WI38 (cell line): ENCODE measurements at regions not wholly inside any gene's neighbourhood (a gene's known extent, or its start where the extent isn't known, plus 50 kb on each side); places are given as distances from the start of the nearest gene placed in this dataset.

Experiments used
- H3K4me3 ChIP-seq: 2 replicates; pipeline ENCODE4 v1.5.1; 2011; ENCODE audit warnings: low read depth, mild to moderate bottlenecking, control low read depth, low read length
- TF ChIP-seq, protein P1 (sequence below): IDR thresholded peaks from 2 replicates; pipeline ENCODE4 v1.5.1; 2012; ENCODE audit warnings: low read depth, mild to moderate bottlenecking, control low read depth, low read length

- TF ChIP-seq, protein P1, sequence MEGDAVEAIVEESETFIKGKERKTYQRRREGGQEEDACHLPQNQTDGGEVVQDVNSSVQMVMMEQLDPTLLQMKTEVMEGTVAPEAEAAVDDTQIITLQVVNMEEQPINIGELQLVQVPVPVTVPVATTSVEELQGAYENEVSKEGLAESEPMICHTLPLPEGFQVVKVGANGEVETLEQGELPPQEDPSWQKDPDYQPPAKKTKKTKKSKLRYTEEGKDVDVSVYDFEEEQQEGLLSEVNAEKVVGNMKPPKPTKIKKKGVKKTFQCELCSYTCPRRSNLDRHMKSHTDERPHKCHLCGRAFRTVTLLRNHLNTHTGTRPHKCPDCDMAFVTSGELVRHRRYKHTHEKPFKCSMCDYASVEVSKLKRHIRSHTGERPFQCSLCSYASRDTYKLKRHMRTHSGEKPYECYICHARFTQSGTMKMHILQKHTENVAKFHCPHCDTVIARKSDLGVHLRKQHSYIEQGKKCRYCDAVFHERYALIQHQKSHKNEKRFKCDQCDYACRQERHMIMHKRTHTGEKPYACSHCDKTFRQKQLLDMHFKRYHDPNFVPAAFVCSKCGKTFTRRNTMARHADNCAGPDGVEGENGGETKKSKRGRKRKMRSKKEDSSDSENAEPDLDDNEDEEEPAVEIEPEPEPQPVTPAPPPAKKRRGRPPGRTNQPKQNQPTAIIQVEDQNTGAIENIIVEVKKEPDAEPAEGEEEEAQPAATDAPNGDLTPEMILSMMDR = no peak
Observed at GRCh38 chr3:80014576-80014975, 246.8 kb upstream of the ROBO1 start.

DNA sequence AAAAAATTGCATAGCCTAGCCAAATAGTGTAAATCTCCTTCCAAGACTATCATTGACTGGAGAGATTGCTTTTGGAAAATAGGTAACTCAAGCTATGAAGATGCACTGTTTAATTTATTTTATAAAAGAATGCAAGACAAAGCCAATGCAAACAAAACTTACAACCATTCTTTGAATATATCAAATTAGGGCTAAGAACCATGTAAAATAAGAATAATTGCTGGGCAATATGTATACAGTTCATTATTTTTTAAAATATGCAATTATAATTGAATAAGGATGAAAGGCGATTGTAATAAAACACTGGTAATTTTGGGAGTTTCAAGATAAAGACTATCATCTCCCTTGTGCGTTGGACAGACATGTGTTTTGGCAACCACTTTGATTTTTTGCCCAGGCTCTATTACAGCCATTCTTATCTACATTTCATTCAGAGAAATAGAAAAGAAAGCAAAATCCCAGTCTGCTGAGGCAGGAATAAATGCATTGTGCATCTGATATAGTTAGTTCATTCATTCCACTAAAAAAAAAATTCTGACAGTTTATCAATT, 242.3 kb upstream of the ROBO1 start:
- H3K4me3 ChIP-seq = no peak overlapping the region
- TF ChIP-seq, protein P1 = no peak

More at GRCh38 chr3:80014576-80014975, 246.8 kb upstream of the ROBO1 start:
- no peak overlapping the region for H3K4me3 ChIP-seq

DNA sequence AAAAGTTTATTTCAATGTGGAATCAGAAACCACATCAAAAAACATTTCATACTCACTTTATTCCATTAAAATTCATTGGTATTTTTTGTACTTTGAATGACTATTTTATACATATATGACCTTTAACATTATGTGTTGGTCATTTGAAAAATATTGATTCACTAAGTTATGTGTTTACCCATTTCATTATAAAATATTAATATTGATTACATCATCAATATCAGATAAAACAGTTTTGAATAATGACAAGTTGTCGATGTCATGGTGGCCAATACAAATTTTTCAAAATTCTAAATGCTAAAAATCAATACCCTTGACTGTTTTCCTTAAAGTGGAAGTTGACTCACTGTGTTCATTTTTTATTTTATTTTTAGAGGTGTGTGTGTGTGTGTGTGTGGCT, 239.7 kb upstream of the ROBO1 start:
- no peak overlapping the region for H3K4me3 ChIP-seq
- TF ChIP-seq, protein P1 = no peak

- H3K4me3 ChIP-seq = no peak overlapping the region
- TF ChIP-seq, protein P1 = no peak
Observed at GRCh38 chr3:80006315-80006714, 238.5 kb upstream of the ROBO1 start.

DNA sequence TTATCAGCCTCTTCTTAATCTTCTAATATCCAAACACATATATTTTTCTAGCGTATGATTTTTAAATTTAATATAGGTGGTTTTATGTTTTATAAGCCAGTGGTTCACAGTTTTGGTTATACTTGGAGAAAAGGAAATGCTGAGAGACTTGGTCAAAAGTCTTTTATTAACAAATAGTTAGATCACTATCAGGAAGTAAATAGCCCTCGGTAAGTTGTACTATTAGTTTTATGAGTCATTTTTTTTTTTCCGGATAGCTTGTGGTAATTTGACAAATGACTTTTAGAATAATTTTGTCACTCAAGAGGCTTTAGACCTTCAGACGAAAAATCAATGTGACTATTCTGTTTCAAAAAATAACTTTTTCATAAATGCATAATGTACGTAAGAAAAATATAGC, 232.2 kb upstream of the ROBO1 start:
- TF ChIP-seq, protein P1 = no peak
- no peak overlapping the region for H3K4me3 ChIP-seq

GRCh38 chr3:79994397-79994796, 226.6 kb upstream of the ROBO1 start:
- TF ChIP-seq, protein P1 = no peak

DNA sequence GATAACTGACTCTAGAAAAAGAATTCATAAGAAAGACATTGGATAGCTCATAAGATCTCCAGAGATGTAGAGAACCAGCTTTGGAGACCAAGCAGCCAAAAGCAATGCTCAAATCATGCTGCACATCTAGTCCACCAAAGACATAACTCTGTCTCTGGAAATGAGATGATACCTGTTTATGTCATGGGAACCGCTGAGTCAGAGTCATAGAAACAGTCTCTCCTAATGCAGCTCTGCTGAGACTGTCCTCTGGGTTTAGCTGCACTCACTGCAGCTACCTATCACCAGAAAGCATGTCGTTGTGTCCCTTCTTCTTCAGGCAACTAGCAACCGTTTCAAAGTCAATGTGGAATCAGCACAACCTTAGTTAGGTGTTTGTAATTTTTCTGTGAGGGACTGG, 218.5 kb upstream of the ROBO1 start:
- TF ChIP-seq, protein P1 = no peak
- no peak overlapping the region for H3K4me3 ChIP-seq

More at GRCh38 chr3:79994397-79994796, 226.6 kb upstream of the ROBO1 start:
- no peak overlapping the region for H3K4me3 ChIP-seq
